NCI-H1694 (cell line): ENCODE measurements at regions not wholly inside any gene's neighbourhood (a gene's known extent, or its start where the extent isn't known, plus 50 kb on each side); places are given as distances from the start of the nearest gene placed in this dataset.
"Not testable (repeated sequence)": the region's sequence is repeated elsewhere in the genome, so short reads cannot be mapped to it uniquely, and the experiment has no call there.

Source experiments
- DNase-seq: peaks from one replicate; lab custom pipeline; 2025; lab: John Stamatoyannopoulos, UW

DNA sequence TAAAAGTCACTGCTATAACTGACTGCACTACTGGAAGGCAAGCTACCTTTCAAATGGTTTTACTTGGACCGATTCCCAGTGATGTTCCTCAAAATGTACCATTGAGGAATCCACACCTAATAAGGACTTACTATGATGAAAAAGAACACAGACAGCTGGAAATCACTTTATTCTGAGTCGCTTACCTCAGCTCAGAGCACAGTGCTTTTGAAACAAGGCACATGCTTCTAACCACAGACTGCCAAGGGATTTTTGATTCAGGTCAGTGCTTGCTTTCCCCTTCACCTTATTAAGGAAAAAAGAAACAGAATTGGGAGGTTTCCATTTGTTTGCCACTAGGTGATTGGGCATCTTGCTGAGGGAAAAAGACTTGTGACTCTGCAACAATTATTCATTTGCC lies 707.5 kb upstream of the FSHR start:
- DNase-seq: no peak

DNA sequence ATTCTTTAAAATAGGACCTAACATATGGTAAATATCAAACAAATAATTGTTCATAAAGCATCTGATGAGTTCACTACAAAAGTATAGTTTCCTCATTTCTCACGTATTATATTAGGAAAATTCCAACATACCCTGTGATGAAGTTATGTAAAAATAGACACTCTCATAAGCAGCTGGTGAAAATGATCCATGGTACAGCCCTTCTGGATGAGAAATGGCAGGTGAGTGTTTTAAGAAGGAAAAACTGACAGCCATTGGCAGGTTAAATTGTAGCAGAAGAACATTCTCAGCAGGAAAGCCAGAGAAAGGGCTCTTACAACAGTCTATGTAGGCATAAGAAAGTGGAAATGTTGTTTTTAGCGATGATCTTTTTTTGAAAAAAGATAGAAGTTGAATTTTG lies 706.5 kb upstream of the FSHR start:
- no peak for DNase-seq

DNA sequence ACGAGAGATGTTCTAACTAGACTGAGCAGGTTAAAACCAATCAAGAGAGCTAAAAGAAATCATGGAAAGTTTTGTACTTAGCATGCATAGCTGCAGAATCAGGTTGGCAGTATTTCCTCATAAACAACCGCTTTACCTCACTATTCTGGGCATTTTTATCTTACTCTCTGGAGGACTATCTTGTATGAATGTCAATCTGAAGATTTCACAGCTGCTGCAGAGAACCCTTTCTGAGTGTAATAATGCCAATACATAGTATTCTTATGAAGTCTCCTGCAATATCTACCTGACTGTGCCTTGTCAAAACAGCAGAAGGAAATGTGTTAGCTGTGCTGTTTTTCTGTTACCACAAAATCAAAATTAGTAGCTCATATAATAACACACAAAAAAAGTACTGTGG lies 705.9 kb upstream of the FSHR start:
- no peak for DNase-seq

DNA sequence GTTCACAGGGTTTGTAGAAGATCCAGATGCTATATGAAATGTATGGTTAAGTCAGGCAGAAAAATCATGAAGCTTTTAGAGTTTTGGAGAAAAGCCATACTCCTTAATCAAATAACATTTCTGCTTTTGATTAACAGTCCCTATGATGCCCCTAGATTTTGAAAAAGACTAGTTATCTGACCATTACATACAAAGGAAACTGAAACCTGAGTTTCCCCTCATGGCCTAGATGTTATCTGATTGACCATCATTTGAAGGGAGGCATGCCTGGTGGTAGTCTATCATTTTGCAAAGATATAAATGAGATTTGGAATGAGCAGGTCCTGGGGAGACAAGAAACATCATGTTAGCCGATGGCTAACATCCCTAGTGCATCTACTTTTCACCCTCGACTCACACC lies 704.3 kb upstream of the FSHR start:
- no peak for DNase-seq

DNA sequence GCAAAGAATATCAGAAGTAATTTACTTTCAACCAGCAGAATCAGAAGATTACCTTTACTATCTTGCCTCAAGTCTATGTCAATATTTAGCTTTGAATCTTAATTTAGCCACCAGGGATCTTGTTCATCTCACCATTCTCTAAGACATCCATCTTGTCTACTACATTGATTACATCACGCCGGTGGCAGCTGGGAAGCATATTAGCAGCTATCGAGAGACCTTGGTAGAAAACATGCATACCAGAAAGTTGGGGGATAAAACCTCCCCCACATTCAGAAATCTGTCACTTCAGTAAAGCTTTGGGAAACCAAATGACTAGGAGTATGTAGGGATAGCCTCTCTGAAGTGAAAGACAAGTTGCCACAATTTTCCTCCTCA lies 703.8 kb upstream of the FSHR start:
- no peak for DNase-seq

DNA sequence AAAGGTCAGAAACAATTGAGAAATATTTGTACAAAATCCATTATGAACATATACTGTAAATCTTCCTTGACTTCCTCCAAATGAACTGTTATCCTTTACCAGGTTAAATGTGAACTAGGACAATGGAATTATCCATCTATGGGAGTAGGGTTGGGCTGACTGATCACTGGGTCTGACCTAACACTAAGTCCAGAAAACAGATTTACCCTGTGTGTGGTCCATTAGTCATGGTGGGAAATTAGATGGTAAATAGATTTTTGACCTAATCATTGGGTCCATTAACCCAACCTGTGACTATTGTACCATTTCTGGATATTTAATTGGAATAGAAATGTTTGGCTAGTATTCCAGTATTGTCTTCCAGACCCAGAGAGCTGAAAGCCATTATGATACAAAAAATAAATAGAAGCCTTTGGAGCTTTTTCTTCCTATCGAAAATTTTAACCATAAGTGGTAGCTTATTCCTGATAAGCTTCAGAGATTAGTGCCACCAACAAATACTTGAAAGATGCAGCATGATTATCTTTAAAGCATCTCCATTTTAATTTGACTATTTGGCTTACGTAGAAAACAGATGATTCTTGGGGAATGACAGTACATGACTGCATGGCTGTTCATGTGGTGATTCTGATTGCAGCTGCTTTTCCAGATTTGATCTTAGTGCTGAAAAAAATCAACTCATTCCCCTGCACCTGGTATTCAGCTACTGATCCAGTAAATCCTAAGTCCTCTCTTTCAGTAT lies 703.2 kb upstream of the FSHR start:
- no peak for DNase-seq

DNA sequence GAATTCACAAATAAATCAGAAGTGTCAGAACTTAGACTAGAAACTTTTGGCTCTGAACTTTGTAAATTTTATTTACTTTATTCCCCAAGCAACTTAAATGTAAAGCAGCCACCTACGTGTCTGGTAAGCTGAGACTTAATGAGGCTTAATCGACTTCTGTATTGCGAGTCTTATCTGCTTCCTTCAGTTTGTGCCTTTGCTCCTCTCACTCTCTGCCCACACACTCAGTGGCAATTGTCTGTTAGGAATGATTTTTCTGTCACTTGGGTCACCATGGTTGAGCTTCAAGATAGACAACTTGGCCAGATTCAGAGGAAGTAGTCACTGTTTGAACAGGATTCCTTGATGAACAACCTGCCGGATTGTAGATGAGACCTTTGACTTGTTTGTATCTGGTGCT lies 691.4 kb upstream of the FSHR start:
- no peak for DNase-seq

DNA sequence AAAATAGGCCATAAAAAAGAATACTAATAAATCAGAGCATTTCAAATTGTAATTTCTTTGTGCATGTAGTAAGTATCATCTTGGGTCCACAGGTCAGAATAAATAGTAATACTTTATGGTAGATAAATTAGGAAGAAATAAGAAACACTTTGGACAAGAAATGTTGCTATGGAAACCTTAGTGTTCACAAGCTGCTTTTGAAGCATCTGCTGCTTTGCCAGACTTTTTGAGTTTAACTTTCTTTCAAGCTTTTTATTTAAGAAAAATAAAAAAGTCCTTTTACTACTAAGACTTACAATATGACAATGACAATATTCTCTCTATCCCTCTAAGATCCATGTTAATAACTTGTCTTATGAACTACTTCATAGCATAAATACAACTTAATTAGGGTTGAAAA lies 690.7 kb upstream of the FSHR start:
- no peak for DNase-seq

DNA sequence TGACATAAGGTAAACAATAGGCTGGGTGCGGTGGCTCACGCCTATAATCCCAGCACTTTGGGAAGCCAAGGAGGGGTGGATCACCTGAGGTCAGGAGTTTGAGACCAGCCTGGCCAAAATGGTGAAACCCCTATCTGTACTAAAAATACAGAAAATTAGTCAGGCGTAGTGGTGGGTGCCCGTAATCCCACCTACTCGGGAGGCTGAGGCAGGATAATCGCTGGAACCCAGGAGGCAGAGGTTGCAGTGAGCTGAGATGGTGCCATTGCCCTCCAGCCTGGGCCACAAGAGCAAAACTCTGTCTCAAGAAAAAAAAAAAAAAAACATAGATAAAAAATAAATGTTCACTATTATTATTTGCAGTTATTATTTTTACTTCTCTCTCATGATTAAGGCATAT lies 689.8 kb upstream of the FSHR start:
- not testable (repeated sequence) for DNase-seq

DNA sequence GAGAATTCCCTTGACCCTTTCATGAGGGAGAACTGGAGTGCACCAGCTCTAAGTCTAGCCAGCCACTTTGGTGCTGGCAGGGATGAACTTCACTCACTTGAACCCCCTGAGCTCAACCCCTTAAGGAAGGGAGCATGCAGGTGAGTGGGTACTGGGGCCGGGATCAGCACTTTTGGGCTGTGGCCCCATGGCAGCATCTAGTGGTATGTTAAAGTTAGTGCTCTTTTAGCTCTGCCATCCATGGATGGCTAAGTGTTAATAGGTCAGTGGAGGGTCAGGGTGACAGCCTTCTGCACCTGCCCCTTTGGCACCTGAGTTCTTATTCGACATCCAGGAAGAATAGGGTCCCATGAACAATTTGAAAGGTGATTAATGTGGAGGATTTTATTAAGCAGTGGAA lies 689.0 kb upstream of the FSHR start:
- no peak for DNase-seq

DNA sequence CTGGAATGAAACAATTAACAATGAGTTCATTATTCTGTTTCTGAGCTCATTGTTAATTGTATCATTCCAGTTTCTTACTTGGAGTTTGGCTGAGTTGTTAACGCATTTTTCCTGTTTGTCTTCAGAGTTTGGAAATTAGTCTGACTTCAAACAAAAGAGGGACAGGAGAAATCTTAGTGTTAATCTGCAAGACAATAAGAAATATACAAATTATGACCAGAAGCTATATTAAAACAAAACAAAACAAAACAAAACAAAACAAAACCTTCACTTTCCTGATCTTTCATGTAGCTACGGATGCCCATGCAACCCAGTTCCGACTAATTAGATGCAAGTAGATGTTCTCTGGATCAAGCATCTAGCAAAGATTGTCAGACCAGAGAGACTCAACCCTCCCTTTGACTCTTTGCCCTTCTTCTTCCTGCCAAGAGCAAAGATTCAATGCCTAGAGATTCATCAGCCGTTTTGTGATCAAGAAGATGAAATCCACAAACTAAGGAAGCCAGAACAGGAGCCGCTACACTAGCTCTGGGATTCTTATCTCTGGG lies 686.2 kb upstream of the FSHR start:
- DNase-seq: no peak

DNA sequence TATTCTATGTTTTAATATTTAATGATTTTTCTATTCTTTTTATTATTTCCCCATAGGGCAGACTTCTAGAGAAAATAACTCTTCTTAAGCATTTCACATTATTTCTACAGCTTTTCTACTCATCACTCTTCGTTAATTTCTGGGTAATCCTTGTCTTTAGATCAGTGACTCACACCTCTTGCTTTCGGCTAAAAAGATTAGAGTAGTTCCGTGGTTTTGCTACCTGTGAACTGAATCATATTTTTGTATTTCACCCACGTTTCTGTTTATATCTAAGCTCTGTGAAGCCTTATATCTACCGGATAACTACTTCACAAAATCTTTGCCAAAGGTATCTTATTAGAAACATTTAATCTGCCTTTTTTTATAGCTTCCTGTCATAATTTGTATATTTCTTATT lies 685.5 kb upstream of the FSHR start:
- no peak for DNase-seq

DNA sequence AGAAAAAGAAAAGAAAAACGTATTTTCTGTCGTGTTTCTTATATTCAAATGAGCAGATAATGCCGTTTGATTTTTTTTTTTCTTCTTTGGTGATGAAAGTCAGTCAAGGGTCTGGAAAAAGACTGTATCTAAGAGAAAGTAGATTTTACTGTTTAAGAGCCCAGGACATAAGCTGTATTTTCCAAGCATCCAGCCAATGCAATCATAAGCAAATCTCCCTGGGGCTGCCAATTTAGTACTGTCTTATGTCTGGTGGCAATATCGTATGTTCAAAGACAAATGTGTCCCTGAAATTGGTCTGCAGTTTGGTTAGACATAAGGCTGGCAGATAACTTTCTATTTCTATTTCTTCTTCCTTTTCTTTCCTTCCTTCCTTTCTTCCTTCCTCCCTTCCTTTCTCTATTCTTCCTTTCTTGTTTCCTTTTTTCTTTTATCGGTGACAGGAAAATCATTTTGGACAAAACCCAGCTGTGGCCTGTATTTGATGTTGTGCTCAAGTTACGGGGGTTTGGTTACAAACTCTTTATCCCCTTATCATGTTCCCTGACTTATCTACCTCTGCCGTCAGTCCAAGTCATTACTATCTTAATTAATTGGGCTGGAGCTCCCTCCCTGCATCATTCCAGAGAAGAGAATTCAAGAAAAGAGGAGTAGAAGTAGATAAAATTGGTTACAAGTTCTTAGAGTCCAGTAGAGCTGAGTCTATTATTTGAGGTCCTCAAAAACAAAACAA lies 683.4 kb upstream of the FSHR start:
- no peak for DNase-seq

DNA sequence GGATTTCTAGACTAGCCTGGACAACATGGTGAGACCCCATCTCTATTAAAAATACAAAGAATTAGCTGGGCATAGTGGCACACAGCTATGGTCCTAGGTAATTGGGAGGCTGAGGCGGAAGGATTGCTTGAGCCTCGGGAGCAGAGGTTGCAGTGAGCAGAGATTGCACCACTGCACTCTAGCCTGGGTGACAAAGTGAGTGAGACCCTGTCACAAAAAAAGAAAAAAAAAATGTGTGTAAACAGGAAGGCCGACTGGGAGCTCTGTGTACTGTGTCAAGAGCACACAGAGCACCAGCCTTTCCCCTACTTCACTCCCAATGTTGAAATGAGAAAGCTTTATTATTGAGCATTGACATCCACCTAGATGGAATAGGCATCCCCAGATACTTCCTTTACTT lies 681.7 kb upstream of the FSHR start:
- DNase-seq: no peak

DNA sequence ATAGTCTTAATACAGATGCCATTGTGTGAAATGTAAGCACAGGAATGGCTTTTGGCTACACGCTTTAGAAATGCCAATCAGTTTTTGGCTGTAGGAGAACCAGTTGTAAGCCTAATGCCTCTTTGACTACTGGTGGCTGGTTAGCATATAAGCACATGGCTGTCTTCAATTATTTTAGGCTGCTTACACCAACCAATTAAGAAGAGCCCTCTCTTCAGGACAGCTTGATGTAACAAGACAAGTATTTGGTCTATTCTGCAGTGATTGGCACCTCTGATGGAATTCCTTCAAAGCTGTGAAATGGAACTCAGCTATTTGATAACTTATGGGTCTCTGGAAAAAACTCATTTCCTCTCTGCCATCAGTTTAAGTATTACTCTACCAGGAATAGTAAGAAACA lies 680.1 kb upstream of the FSHR start:
- no peak for DNase-seq

DNA sequence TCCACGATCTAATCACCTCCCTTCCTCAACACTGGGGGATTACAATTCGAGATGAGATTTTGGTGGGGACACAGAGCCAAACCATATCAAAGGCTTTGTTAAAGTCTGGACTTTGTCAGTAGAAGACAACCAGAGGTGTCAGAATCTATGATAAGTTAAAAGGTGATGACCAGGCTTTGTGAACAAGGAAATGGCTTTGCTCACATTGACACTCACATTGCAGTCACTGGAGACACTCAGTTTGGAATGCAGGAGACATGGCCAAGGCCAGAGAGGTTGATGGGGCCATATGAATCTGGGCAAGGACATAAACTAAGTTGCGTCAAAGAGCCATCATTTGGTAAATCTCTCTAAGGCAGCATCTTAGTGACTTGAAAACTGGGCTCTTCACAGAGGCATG lies 678.2 kb upstream of the FSHR start:
- no peak for DNase-seq

DNA sequence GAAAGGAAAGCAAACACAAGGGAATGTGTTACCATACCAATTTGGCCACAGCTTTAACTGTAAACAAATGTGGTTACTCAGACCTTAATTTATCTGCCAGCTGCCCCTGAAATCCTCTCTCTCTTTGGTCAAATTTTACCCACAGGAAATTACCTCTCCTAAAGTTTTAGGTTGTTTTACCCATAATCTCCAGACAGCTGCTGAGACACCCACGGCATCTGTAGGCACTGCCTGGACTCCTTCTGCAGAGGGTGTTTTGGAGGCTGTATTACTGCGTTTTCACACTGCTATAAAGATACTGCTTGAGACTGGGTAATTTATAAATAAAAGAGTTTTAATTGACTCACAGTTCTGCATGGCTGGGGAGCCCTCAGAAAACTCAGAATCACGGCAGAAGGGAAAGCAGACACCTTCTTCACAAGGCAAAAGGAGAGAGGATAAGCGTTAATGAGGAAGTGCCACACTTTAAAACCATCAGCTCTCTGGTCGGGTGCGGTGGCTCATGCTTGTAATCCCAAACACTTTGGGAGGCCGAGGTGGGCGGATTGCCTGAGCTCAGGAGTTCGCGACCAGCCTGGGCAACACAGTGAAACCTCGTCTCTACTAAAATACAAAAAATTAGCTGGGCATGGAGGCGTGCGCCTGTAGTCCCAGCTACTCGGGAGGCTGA lies 677.5 kb upstream of the FSHR start:
- DNase-seq: no peak

DNA sequence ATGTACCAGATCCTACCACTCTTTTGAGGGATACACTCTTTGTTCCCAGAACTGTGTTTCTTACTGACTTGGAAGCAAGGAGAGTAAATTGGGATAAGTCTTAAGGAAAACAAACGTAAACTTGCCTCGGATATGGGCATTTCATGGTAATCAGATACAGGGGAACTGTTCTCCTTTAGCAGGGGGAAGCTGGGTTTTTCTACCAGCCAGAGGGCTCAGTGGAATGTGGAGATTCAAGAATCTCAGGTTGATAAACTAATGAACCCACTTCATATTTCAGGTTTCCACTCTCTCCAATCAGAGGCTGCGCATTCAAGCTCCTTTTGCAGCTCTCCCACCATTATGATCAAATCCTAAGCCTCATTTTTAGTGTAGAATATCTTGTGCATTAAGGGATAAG lies 676.5 kb upstream of the FSHR start:
- no peak for DNase-seq

DNA sequence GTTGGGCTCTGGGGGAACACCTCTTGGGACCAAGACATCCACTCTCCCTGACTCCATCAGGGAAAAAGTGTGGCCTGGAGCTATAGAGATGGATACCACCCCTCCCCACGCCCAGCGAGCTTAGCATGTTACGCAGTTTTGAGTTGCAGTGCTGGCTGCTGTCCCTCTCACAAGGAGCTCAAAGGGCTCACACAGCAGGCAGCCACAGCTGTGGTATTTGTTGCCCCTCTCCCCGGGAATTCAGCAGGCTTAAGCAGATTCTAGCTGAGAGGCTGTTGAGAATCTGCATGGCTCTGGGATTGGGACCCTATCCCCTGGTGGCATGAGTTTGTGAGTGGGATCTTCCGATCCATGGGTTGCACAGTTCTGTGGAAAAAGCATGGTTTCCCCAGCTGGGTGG lies 673.1 kb upstream of the FSHR start:
- DNase-seq: no peak

DNA sequence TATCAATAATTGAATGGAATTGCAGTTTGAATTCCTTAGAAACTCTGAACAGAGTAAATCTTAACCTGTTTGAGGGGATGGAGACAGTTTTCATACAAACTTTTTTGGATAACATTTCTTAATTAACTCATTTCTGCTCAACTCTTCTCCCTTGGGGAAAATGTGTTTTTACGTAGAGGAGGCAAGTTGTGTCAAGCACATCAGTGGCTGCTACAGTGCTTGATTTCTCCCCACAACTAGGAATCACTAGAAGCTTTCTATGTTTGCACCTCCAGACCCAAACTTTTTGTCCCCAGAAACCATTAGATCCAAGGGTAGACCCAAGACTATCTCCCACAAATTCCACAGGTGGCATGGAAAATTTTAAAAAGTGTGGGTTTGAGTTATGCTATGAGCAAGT lies 658.9 kb upstream of the FSHR start:
- no peak for DNase-seq

DNA sequence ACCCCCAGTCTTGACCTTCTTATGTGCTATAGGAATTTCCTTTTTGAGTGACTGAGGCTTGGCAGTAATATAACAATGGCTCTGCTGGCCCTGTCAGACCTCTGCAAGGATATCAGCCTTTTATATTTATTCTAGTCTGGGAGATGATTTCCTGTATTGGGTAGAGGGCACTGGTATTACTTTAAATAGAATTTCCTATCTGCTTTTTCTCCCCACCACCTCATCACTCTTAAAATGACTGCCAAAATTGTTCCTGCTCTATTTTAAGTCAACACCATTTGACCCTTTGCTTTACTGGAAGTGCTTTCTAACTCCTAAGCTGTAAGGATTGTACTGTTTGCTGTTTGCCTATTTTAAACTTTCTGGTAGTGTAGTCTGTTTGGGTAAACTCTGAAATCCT lies 658.4 kb upstream of the FSHR start:
- no peak for DNase-seq

DNA sequence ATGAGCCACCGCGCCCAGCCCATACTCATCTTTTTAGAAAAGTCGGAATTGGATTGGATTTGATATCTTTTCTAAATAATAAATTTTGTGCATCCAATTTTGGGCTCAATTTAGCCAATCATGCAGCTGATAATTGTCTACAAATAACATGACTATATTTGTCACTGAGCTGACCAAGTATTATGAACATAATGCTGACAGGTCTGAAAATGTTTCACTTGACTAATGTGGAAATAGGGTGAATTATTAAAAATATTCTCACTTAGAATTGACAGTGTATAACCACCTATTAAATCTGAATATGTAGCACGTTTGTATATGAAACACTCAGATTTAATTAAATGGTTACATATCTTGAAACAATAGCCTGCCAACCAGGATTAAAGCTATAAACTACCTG lies 657.2 kb upstream of the FSHR start:
- no peak for DNase-seq

DNA sequence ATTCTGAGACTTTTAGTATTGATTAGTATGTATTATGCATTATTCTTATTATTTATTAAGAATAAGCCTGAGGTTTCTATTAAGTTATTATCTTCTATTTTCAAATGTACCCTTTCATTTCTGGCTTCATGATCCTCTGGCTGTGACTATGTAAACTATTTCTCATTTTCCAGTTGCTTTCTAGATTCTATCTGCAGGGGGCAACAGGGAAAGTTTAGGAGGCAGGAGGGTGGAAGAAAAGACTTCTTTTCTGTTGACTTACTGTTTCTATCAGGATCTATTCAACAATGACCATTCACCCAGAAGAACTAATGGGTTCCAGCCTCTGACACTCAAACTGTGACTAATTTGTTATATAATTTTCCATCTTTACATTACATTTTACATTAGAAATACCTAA lies 653.4 kb upstream of the FSHR start:
- no peak for DNase-seq
